GM12865 (cell line): ENCODE measurements at regions not wholly inside any gene's neighbourhood (a gene's known extent, or its start where the extent isn't known, plus 50 kb on each side); places are given as distances from the start of the nearest gene placed in this dataset.

ENCODE experiments used
- DNase-seq: peaks from one replicate; pipeline ENCODE4 v3.0.0; 2010; ENCODE audit warnings: low read depth
- H3K4me3 ChIP-seq: 2 replicates; pipeline ENCODE4 v1.5.1; 2011; ENCODE audit warnings: mild to moderate bottlenecking, low read depth, low read length, control low read depth
- TF ChIP-seq, protein P1 (sequence below): IDR thresholded peaks from 2 replicates; pipeline ENCODE4 v1.5.1; 2011; ENCODE audit warnings: low read length, control low read depth, low read depth, inconsistent platforms; ENCODE audit not compliant: insufficient read depth; ENCODE audit errors: missing control alignments

DNA sequence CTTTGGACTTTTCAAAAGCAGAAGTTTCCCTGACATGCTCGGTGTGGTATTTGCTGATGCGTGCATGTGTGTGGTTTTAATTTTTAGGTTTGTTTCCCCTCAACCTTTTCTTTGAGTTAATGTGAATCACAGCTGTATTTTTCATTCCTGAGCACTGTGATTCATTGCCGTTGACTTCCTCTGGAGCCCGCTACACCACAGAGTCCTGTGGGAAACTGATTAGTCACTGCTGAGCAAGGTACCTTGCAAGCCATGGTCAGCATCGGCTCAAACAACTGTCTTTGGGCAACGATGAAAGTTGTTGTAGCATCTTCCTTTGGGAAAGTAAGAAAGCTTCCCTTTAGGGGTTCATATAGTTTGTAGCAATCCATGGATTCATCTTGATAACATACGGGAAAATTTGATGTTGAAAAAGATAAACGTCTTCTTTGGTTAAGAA is 57.5 kb downstream of the RIN2 start:
- TF ChIP-seq, protein P1, sequence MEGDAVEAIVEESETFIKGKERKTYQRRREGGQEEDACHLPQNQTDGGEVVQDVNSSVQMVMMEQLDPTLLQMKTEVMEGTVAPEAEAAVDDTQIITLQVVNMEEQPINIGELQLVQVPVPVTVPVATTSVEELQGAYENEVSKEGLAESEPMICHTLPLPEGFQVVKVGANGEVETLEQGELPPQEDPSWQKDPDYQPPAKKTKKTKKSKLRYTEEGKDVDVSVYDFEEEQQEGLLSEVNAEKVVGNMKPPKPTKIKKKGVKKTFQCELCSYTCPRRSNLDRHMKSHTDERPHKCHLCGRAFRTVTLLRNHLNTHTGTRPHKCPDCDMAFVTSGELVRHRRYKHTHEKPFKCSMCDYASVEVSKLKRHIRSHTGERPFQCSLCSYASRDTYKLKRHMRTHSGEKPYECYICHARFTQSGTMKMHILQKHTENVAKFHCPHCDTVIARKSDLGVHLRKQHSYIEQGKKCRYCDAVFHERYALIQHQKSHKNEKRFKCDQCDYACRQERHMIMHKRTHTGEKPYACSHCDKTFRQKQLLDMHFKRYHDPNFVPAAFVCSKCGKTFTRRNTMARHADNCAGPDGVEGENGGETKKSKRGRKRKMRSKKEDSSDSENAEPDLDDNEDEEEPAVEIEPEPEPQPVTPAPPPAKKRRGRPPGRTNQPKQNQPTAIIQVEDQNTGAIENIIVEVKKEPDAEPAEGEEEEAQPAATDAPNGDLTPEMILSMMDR: no peak
- H3K4me3 ChIP-seq: no peak overlapping the region
- peak; percentile 36 for DNase-seq

DNA sequence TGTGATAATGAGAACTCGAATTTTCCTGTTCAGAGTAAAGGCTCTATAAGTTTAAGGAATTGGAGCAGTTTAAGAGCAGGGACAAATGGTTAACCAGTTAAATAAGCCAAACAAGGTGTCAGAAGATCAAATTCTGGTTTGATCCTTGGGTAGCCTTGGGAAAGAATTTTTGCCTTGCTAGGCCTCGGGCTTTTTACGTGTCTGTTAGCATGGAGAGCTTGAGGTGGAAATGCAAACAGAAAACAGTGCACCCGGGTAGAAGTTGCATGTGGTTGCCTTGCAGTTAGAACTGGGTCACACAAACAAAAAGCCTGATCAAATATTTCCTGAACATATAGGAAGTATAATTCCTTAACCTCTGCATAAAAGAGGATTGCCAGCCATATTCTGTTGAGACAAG is 58.3 kb downstream of the RIN2 start:
- TF ChIP-seq, protein P1: no peak
- no peak for DNase-seq
- H3K4me3 ChIP-seq: no peak overlapping the region

DNA sequence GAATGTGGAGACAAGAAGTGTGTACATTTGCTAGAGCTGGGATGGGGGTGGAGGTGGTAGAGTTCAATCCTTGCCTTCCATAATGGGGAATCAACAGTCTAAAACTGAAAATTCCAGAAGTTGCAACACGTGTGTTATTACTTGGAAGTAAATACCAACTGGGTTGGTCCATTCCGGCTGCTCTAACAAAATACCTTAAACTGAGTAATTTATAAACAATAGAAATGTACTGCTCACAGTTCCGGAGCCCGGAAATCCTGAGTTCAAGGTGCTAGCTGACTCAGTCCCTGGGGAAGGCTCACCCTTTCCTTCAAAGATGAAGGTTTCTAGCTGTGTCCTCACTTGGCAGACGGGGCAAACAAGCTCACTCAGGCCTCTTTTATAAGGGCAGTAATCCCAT is 59.0 kb downstream of the RIN2 start:
- TF ChIP-seq, protein P1: no peak
- DNase-seq: no peak

DNA sequence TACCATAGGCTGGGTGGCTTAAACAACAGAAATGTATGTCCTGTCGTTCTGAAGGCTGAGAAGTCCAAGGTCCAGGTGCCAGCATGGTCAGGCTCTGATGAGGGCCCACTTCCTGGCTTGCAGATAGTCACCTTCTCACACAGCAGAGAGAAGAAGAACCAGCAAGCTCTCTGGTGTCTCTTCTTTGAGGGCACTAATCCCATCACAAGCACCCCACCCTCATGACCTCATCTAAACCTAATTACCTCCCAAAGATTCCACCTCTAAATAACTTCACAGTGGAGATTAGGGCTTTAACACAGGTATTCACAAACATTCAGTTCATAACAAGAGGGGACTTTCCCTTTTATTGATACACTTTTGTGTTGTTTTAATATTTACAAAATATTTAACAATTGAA is 61.1 kb downstream of the RIN2 start:
- no peak for DNase-seq
- no peak overlapping the region for H3K4me3 ChIP-seq
- TF ChIP-seq, protein P1: no peak

More for the DNA sequence above, 59.0 kb downstream of the RIN2 start:
- H3K4me3 ChIP-seq: no peak overlapping the region

DNA sequence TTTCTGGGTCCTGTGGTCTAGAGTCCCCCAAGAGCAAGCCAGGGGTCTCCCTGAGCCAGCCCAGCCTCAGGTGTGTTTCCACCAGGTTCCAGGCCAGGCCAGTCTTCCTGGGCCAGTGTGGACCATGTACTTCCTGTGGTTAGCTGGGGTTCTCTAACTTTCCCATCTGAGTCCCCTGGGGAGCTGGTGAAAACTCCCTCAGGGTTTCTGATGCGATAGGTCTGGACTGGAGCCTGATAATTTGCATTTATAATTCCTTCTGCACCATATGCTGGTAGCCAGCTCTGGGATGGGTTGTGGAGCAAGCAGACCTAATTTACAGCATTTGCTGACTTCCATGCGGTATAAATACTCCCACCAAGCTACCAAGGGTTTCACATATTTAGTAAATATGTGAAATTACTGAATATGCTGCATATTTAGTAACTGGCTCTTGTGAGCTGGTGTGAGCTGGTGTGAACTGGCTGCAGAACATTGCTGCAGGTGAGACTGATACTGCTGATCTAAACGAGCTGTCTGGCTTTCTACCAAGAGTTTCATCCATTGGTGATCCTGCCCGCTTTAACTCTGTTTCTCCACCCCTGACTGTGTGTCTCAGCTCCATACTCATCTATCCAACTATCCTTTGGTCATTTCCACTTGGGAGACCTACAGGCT is 62.6 kb downstream of the RIN2 start:
- DNase-seq: peak; percentile 38
- no peak overlapping the region for H3K4me3 ChIP-seq
- TF ChIP-seq, protein P1: no peak

GRCh38 chr20:19821606-19822005 is 63.5 kb downstream of the RIN2 start:
- DNase-seq: peak; percentile 31
- H3K4me3 ChIP-seq: no peak overlapping the region
- TF ChIP-seq, protein P1: no peak

DNA sequence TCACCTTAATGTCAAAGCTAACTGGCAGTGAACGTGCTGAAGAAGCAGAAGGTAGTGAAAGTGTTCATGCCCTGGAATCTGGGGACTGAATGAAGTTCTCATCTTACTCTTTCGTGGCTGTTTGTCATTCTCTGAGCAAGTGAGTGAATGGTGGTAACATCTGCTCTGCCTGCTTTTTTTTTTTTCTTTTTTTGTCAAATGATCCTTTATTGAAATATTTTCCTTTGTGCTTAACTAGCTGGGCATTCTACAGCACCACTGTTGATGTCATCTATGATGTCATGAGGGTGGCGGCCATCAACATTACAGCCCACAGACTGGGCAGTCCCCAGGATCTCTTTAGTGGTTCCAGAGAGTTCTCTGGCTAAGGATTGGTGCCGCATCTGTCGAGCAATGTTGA is 65.2 kb downstream of the RIN2 start:
- DNase-seq: no peak
- TF ChIP-seq, protein P1: no peak
- no peak overlapping the region for H3K4me3 ChIP-seq
